K562 (cell line): ENCODE measurements at regions not wholly inside any gene's neighbourhood (a gene's known extent, or its start where the extent isn't known, plus 50 kb on each side); places are given as distances from the start of the nearest gene placed in this dataset.

Experiments
- ATAC-seq: fragments of 200-7000 bp; cut with Tn5 transposase; 3 replicates; pipeline ENCODE4 v1.9.1; 2020; ENCODE audit warnings: moderate library complexity
- BruUV-seq: library from RNA; stranded (reverse); fragments of 400-500 nt; replicated peaks from 2 replicates; lab custom pipeline; 2021; lab: Mats Ljungman, UMichigan
- CTCF ChIA-PET: fragments of 300-600 bp; formaldehyde crosslinking; extraction: SDS; loops from one replicate; lab custom pipeline; 2021; ENCODE audit warnings: low intra/inter-chr PET ratio; lab: Yijun Ruan, JAX
- POLR2A ChIA-PET: fragments of 300-600, 350-650 bp; sonication (Branson Sonifier 250); formaldehyde crosslinking; extraction: SDS; loops from one replicate; lab custom pipeline; 2021; ENCODE audit warnings: antibody characterized with exemption, inconsistent platforms; lab: Yijun Ruan, JAX
- DNase-seq, 4 experiments: peaks; one replicate each; pipeline versions ENCODE4 v3.0.0 to v3.0.0-alpha.2; 2011 to 2018; ENCODE audit warnings: low spot score in 3 of 4, mixed read lengths in 3 of 4; ENCODE audit errors: extremely low read depth in 1 of 4
- FAIRE-seq: peaks from 2 replicates; lab custom pipeline; 2011; peaks lifted over from hg19 to GRCh38; lab: Jason Lieb, UNC
- H2AFZ ChIP-seq: 2 replicates; pipeline ENCODE4 v1.6.0; 2011; ENCODE audit warnings: low read depth, low read length, control low read depth, inconsistent platforms
- H3K27ac ChIP-seq: fragments of 200-600 bp; 3 replicates; pipeline ENCODE4 v1.8.0; 2011; ENCODE audit warnings: low read depth, mild to moderate bottlenecking, control low read depth, inconsistent platforms, low read length, moderate library complexity, mixed read lengths; ENCODE audit errors: extremely low read depth
- H3K27me3 ChIP-seq, 2 experiments: fragments of 300-600 bp in 1 of 2; 2 replicates in 1 of 2; 3 replicates in 1 of 2; pipeline versions ENCODE4 v1.6.0 to v1.8.0; 2011; ENCODE audit warnings: inconsistent platforms in 2 of 2, low read length in 2 of 2, mild to moderate bottlenecking in 1 of 2, mixed read lengths in 1 of 2, moderate library complexity in 1 of 2; ENCODE audit not compliant: control insufficient read depth in 2 of 2, insufficient read depth in 2 of 2
- H3K36me3 ChIP-seq: fragments of 300-600 bp; 3 replicates; pipeline ENCODE4 v1.8.0; 2011; ENCODE audit warnings: mild to moderate bottlenecking, low read length, inconsistent platforms; ENCODE audit not compliant: control insufficient read depth, insufficient read depth
- H3K4me1 ChIP-seq, 2 experiments: fragments of 200-600 bp in 1 of 2; replicated peaks in 1 of 2; 2 replicates in 1 of 2; 3 replicates in 1 of 2; pipeline versions ENCODE4 v1.5.1 to v1.8.0; 2011; ENCODE audit warnings: inconsistent platforms in 2 of 2, low read length in 2 of 2, mild to moderate bottlenecking in 1 of 2, mixed read lengths in 1 of 2, moderate library complexity in 1 of 2; ENCODE audit not compliant: control insufficient read depth in 2 of 2, insufficient read depth in 2 of 2
- H3K4me2 ChIP-seq: 2 replicates; pipeline ENCODE4 v1.6.1; 2011; ENCODE audit warnings: low read length, control low read depth, inconsistent platforms, mixed read lengths; ENCODE audit not compliant: insufficient read depth
- H3K4me3 ChIP-seq: fragments of 200-600 bp; sonication (generic), shearing (Covaris generic); 2 replicates; pipeline ENCODE4 v1.5.1; 2016; ENCODE audit warnings: control low read depth, inconsistent platforms
- H3K79me2 ChIP-seq: fragments of 200-600 bp; 3 replicates; pipeline ENCODE4 v1.8.0; 2011; ENCODE audit warnings: low read length, inconsistent platforms; ENCODE audit not compliant: control insufficient read depth, insufficient read depth
- H3K9ac ChIP-seq, 2 experiments: 2 replicates each; pipeline versions ENCODE4 v1.6.0 to v1.6.1; 2011; ENCODE audit warnings: low read depth in 2 of 2, low read length in 2 of 2, control low read depth in 1 of 2, inconsistent platforms in 1 of 2, mild to moderate bottlenecking in 1 of 2, mixed read lengths in 1 of 2; ENCODE audit not compliant: insufficient read depth in 1 of 2
- H3K9me1 ChIP-seq: one replicate; pipeline ENCODE4 v1.6.0; 2011; ENCODE audit warnings: inconsistent platforms, mild to moderate bottlenecking, low read length, moderate library complexity; ENCODE audit not compliant: control insufficient read depth, insufficient read depth
- H3K9me3 ChIP-seq: replicated peaks from 2 replicates; pipeline ENCODE4 v1.5.1; 2011; ENCODE audit warnings: low read depth, low read length, inconsistent platforms; ENCODE audit not compliant: control insufficient read depth, insufficient read depth
- H4K20me1 ChIP-seq: replicated peaks from 2 replicates; pipeline ENCODE4 v1.6.1; 2011; ENCODE audit warnings: low read length, inconsistent platforms, mixed read lengths; ENCODE audit not compliant: control insufficient read depth, insufficient read depth
- AFF1 ChIP-seq, 2 experiments: fragments of 450-650 bp; IDR thresholded peaks; 2 replicates each; pipeline ENCODE4 v1.6.1; 2018; ENCODE audit warnings: mild to moderate bottlenecking in 2 of 2, low read depth in 1 of 2; ENCODE audit not compliant: partially characterized antibody in 2 of 2
- CTCFL ChIP-seq: IDR thresholded peaks from 2 replicates; pipeline ENCODE4 v1.6.1; 2011; ENCODE audit warnings: borderline replicate concordance, low read depth, mild to moderate bottlenecking, moderate library complexity, low read length; ENCODE audit not compliant: insufficient read depth, poor library complexity, severe bottlenecking
- ETV5 ChIP-seq: sonication (generic); formaldehyde crosslinking; IDR thresholded peaks from 2 replicates; pipeline ENCODE4 v1.4.0; 2020; ENCODE audit warnings: low read depth, mild to moderate bottlenecking, missing genetic modification reagents
- MEF2D ChIP-seq: conservative IDR thresholded peaks from 2 replicates; pipeline ENCODE4 v1.6.1; 2016; ENCODE audit warnings: low read depth, missing genetic modification characterization, missing compliant biosample characterization
- MTF1 ChIP-seq: fragments of 250-450 bp; sonication (Bioruptor Pico); IDR thresholded peaks from 2 replicates; pipeline ENCODE4 v1.9.0; 2021; ENCODE audit warnings: moderate library complexity, mild to moderate bottlenecking, inconsistent platforms, borderline replicate concordance
- NR2F6 ChIP-seq: fragments of 450-650 bp; formaldehyde crosslinking; IDR thresholded peaks from 2 replicates; pipeline ENCODE4 v1.4.0; 2020; ENCODE audit warnings: mild to moderate bottlenecking
- TCF3 ChIP-seq: sonication (generic); formaldehyde crosslinking; IDR thresholded peaks from 2 replicates; pipeline ENCODE4 v1.4.0; 2020; ENCODE audit warnings: mild to moderate bottlenecking, missing genetic modification reagents
- TGIF2 ChIP-seq: sonication (generic); formaldehyde crosslinking; IDR thresholded peaks from 2 replicates; pipeline ENCODE4 v1.8.1; 2022; ENCODE audit warnings: mild to moderate bottlenecking, missing genetic modification reagents, moderate library complexity
- USF1 ChIP-seq: sonication (generic); formaldehyde crosslinking; IDR thresholded peaks from 2 replicates; pipeline ENCODE4 v1.9.0; 2022; ENCODE audit warnings: mild to moderate bottlenecking, missing genetic modification reagents
- ZNF184 ChIP-seq: sonication (generic); formaldehyde crosslinking; IDR thresholded peaks from 2 replicates; pipeline ENCODE4 v1.5.0; 2020; ENCODE audit warnings: missing genetic modification reagents
- ZNF239 ChIP-seq: fragments of 250-450 bp; sonication (Bioruptor Pico); IDR thresholded peaks from 2 replicates; pipeline ENCODE4 v1.4.0; 2020; ENCODE audit warnings: mild to moderate bottlenecking
- WGBS: fragments of 100-300 bp; shearing (Covaris generic); methylation state at CpG from one replicate; pipeline ENCODE4 v1.1.6; 2016; ENCODE audit warnings: low coverage, mixed read lengths; ENCODE audit not compliant: insufficient coverage; ENCODE audit errors: missing lambda C conversion rate; 5-methylcytosine and 5-hydroxymethylcytosine counted together
- in situ Hi-C: fragments of 300-500 bp; cut with MboI; formaldehyde crosslinking; loops from 4 replicates; pipeline ENCODE4 v1.15.0; 2018; ENCODE audit warnings: inconsistent platforms, mixed read lengths
- intact Hi-C: fragments of 100-400 bp; cut with micrococcal nuclease; formaldehyde crosslinking; loops from 2 replicates; pipeline ENCODE4 v1.14.2; 2022

- no peaks in the 10 kb centered on the region for H3K4me1 ChIP-seq
- no peak for FAIRE-seq
- ATAC-seq, result no peak
- no peaks in the 10 kb centered on the region for H3K9me3 ChIP-seq
- H3K27me3 ChIP-seq, result no peaks in the 10 kb centered on the region
- BruUV-seq, result no TSS peak
- no CpG with 5 or more reads among the region's 1 CpG for WGBS
- H4K20me1 ChIP-seq, result no peaks in the 10 kb centered on the region
- TF ChIP-seq AFF1 (IDR thresholded peaks at IDR 0.05; ENCODE audit: low read depth in 1 of 2, partially characterized antibody in 2 of 2) (no peak), MEF2D (no peak), MTF1 (CRISPR knock-in tag) (no peak), CTCFL (no peak), ETV5 (no peak), TCF3 (no peak), ZNF239 (CRISPR knock-in tag) (no peak), USF1 (CRISPR knock-in tag) (no peak), NR2F6 (CRISPR knock-in tag) (no peak), ZNF184 (CRISPR knock-in tag) (no peak), TGIF2 (CRISPR knock-in tag) (no peak)
- in situ Hi-C loops (no loop called here), intact Hi-C loops (no loop called here)
- POLR2A ChIA-PET, result no interaction called here
- no peaks in the 10 kb centered on the region for H3K36me3 ChIP-seq
- CTCF ChIA-PET, result no interaction called here
- no peak overlapping the region for H2AFZ ChIP-seq
- no peak overlapping the region for H3K4me2 ChIP-seq
- no peak overlapping the region for H3K27ac ChIP-seq
- no peaks in the 10 kb centered on the region for H3K9me1 ChIP-seq
- no peak overlapping the region for H3K4me3 ChIP-seq
- no peaks in the 10 kb centered on the region for H3K79me2 ChIP-seq
- DNase-seq, result no peak
- no peak overlapping the region for H3K9ac ChIP-seq
Measured at GRCh38 chr3:104575634-104576033, 791.1 kb upstream of the ALCAM start.
